ENCODE measurements at regions not wholly inside any gene's neighbourhood (a gene's known extent, or its start where the extent isn't known, plus 50 kb on each side); places are given as distances from the start of the nearest gene placed in this dataset.

GRCh38 chr4:96036781-96037180 lies 196.9 kb downstream of the PDHA2 start:
- no peak for TF ChIP-seq EP300 (IDR thresholded peaks at IDR 0.05; ENCODE audit: borderline replicate concordance)
- TF ChIP-seq, protein P1, sequence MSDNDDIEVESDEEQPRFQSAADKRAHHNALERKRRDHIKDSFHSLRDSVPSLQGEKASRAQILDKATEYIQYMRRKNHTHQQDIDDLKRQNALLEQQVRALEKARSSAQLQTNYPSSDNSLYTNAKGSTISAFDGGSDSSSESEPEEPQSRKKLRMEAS (IDR thresholded peaks at IDR 0.05): no peak
- TF ChIP-seq TCF12 (IDR thresholded peaks at IDR 0.05; ENCODE audit: low read depth): no peak
- no peak for TF ChIP-seq NFIC (IDR thresholded peaks at IDR 0.05)
- no peak for TF ChIP-seq CEBPB (IDR thresholded peaks at IDR 0.05)

All from Ishikawa (cell line).